GM21529 (cell line): ENCODE measurements at regions not wholly inside any gene's neighbourhood (a gene's known extent, or its start where the extent isn't known, plus 50 kb on each side); places are given as distances from the start of the nearest gene placed in this dataset.

Experiments
- ATAC-seq: cut with Tn5 transposase; IDR thresholded peaks from one replicate; pipeline ENCODE4 v1.9.1; 2021; ENCODE audit not compliant: unreplicated experiment

DNA sequence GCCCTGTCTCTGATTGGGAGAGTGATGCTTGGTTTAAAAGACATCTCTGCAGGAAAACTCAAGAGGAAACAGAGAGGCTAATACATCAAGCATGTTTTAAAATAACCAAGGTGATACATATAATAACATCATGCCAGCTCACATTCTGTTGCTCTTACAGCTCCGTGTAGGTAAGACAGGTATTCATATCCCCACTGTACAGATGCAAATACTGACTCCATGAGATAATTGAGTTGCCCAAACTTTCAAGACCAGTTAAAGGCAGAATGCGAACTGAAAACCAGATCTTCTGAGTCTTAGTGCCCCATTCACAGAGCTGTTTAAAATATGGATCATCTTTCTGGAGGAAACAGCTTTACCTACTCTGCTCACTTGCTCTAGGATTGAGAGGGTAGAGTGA, 214.0 kb downstream of the PIK3R1 start:
- ATAC-seq = no peak

- ATAC-seq = no peak
Observed at GRCh38 chr5:68430279-68430678, 214.7 kb downstream of the PIK3R1 start.

- no peak for ATAC-seq
Observed at GRCh38 chr5:68431186-68431585, 215.6 kb downstream of the PIK3R1 start.

DNA sequence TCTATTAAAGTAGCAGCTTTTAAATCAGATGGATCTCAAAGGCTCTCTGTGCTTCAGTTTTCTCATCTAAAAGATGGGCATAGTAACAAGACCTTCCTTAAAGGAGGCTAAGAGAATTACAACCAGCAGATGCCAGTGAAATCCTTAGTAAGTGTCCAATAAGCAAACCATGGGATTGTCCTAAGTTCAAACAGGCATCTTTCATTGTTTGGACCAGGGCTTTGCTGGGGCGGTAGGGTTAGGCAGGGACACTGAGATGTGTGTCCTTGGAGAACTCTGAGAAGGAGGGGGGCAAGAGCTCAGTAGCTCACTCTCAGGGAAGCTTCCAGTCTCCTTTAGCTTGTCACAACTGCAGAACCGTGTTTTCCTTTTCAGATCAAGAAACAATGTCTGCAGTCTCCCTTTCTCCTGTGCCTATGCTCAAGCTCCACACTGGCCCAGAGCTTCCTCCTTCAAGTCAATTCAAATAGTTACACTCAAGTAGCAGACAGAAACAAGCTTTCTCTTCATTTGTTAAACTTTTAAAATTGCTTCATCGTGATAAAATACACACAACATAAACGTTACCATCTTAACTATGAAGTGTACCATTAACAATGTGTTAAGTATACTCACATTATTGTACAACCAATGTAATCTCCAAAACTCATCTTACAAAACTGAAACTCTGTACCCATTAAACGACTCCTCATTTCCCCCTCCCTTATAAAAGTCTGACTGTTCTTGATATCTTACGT, 216.2 kb downstream of the PIK3R1 start:
- ATAC-seq = no peak

DNA sequence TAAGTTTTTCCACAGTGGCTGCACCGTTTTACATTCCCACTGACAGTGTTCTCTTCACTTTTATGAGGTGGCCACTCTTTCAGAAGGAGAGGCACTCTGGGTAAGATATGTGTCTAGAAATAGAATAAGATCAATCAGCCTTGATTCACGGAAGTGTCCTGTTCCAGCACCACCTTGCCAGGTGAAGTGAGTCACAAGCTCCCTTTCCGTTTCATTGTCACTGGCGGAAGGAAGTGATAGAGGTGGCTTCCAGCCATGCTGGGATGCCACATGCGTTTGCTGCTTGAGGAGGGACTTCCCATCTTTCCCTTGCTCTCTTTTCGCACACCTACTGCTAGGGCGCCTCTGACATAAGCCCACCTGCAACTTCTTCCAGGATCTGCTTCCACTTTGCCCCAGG, 217.1 kb downstream of the PIK3R1 start:
- ATAC-seq = no peak

DNA sequence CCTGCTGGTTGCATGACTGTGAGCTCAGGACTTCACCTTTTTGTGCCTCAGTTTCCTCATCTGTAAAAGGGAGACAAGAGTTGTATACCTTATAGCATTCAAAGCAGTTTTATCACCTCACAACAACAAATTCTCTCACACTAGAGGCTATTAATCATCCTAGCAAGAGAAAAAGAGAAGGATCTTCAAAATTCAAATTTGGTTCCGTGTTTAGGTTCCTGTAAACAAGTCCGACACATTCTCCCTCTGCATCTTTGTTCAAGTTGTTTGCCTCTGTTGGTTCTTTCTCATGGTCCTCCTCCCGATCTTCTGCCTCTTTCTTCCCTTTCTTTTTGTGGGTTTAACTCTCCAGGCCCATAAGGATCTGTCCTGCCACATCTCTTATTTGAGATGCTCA, 218.0 kb downstream of the PIK3R1 start:
- no peak for ATAC-seq

DNA sequence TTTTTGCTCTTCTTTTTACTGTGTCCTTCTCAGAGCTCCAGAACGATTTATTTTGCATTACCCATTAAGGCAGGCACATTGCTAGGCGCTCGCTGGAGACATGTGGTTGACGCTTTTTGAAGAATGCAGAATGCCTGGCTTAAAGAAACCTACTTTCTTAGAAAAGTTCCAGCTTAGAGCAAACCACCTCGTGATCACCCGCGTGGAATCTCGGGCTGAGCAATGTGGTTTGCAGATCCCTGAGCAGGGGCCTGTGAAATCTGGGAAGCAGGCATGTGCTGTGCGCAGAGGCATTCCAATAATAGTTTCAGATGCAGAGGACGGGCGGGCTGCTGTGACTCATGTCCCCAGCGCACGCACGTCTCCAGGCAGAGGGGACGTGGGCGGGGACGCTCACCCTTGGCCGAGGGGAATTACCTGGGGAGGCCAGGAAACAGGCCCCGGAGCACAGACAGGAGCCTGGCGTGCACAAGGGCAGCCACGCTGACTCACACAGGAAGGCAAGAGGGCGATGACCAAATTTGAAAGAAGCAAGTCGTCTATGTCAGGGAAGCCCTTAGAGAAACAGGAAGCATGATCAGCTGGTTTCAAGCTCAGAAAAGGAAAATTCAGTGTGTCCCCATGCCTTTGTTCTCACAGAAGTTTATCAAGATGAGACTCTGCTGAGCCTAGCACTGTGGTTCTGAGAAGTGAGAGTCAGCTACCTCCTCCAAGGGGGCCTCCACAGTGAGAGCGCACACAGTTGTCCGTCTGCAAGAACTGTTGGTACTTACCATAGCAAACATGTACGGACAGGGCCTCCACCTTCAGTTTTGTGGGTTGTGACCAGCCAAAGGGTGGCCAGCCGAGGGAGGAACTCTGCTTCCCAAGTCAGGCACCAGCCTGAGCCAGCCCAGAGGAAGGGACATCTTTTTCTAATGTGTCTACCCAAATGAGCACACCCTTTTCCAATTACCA, 218.6 kb downstream of the PIK3R1 start:
- ATAC-seq = peak; percentile 96

DNA sequence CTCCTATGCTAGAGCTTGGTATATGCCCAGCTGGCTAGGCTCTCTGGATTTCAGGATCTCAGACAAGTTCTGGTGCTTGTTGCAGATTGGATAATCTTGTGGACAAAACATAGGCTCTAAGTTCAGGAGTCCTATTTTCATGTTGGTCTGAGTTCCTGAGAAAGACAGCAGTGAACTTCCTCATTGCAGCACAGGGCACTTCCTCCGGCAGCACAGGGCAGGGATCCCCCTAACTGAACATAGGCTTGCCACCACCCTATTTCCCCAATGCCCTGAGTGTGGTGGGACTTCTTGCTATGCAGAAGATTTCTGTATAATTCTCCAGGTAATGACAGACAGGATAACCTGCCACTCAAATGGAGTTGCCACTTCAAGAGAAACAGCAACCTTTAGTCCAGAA, 220.1 kb downstream of the PIK3R1 start:
- no peak for ATAC-seq

DNA sequence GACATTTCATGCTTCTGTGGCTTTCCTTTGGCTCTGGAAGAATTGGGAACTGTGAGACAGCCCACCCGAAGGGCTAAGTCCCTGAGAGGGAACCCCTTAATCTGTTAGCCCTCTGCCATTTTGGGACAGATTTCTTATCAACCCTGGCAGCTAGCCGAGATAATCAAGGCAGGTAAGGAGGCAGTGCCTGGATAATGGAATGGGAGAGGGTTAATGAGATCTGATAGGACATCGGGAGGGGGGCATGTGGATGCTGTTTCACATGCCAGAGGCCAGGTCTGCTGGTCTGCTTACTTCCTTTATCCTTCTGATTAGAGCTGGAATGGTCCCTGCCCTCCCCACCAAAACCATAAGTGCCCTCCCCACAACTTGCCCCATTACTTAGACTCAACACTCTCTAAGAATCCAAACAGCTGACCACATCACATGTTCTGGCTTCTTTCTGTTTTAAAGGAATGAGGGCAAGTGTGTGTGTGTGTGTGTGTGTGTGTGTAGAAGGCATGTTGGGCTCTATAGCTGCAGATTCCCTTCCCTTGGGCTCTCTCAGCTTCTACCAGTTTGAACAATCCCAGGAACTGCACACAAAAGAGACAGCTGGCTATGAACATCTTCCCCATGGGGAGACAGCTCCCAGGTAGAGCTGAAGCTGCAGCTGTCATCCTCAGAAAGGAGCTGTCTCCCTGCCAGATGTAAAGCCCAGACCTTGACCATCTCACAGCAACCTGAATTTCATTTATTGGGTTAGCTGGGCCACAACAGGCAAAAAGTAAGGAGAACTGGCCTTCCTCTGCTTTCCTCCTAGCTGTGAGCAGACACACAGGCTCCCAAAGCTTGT, 221.3 kb downstream of the PIK3R1 start:
- no peak for ATAC-seq

DNA sequence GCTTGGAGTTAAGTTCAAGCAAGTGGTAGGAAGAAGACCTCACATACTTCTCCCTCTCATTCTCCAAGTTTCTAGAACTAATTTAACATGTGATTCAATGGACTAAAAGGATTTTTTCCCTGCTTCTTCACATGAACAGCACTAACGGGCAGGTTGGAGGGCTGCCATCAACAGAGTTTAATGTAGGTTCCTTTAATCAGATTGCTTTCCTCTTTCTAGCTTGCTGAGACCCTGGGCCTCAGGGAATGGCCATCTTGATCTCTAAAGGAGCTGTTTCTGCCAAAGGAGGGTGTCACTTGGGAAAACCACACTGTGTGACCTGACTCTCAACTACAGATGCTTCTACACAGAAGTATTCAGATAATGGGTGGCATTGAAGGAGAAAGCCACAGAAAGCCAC, 223.3 kb downstream of the PIK3R1 start:
- no peak for ATAC-seq

- ATAC-seq = no peak
Observed at GRCh38 chr5:68440245-68440644, 224.7 kb downstream of the PIK3R1 start.

- ATAC-seq = no peak
Observed at GRCh38 chr5:68440651-68441050, 225.1 kb downstream of the PIK3R1 start.

- ATAC-seq = no peak
Observed at GRCh38 chr5:68441309-68442073, 225.9 kb downstream of the PIK3R1 start.

GRCh38 chr5:68443091-68443490, 227.5 kb downstream of the PIK3R1 start:
- no peak for ATAC-seq

DNA sequence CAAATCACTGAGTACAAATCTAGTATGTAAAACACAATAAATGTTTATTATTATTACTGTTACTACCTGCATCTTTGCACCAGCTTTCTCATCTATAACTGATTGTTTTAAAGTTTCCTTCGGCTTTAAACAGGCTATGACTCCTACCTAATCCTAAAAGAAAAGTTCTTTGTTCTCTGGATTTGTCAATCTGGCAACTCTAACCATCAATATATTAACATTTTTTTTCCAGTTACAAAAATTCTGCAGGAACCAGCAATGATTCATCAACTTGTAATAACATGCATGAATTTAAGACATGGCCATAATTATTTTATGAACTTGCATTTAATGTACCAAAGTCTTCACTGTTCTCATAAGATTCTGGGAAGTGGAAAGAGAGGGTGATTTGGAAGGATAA, 228.5 kb downstream of the PIK3R1 start:
- no peak for ATAC-seq

DNA sequence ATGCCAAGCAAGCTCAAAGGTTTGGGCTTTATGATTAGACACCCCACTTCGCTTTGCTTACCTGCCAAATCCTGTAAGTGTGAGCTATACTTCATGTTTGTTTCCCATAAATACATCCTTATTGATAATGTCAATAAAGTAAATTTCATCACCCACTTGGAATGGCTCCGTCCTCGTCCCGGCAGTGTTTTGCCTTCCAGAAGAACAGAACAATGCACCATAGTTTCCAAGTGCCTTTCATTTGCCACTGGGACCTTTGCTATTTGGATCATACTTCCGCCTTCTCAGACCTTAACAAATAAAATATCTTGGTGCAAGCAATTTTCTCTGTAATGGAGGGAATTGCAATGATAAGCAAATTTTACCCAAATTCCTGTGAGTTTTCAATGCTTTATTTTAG, 229.3 kb downstream of the PIK3R1 start:
- ATAC-seq = no peak

DNA sequence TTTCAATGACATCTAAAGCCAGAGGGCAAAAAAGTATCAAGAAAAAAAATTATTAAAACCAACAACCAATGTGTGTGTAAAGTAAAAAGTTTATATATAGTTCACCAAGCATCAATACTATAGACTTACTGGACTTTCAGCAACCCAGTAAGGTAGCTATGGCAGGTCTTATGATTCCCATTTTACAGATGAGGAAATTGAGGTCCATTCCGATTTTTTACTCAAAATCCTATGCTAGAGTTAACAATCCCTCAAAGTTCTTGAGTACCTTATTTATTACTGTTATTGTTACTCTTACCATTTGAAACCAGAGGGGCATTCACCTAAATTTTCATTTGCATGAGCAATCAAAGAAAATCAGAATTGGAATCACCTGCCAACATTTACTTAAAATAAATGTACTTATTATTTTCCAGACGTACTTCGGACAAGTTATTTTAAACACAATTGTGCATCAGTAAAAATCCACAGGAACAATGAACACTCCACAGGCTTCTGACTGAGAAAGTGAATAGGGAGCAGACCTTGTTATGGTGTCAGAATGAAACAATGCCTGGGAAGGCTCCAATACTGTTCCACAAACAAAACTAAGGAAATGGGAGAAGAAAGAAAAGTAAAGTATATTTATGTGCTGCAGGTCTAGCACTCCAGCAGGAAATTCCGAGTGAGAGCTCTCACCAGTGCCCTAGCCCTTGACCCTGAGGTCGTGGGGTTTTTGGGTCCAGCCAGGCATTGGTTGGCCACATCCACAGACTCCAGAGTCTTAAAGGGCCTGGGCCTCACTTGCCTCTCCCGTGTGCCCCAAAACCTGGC, 229.9 kb downstream of the PIK3R1 start:
- ATAC-seq = no peak

- ATAC-seq = no peak
Observed at GRCh38 chr5:68446070-68446357, 230.5 kb downstream of the PIK3R1 start.

- peak; percentile 87 for ATAC-seq
Observed at GRCh38 chr5:68446487-68446894, 230.9 kb downstream of the PIK3R1 start.
